DMS53 treated with DMSO at 0.1 percent for 48 hours (cell line): ENCODE measurements at regions not wholly inside any gene's neighbourhood (a gene's known extent, or its start where the extent isn't known, plus 50 kb on each side); places are given as distances from the start of the nearest gene placed in this dataset.

Experiments used
- DNase-seq: peaks from one replicate; lab custom pipeline; 2025; ENCODE audit not compliant: unreplicated experiment; lab: John Stamatoyannopoulos, UW

DNA sequence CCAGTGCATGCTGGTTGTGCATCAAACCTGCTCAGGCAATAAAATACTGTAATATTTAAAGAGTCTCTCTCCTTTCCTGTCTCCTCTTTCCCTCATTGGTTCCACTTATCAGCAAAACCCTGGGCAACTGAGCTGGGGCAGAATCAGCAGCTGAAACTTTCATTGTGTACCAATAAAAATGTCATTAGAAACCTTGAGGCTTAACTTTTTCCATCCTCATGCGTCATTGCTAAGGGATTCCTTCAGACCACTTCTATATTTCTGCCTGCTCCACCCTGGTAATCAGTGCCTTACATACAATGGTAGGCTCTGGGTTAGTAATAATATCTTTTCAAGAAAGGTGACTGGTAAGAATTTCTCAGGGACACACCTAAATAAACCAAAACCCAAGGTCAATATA, 880.3 kb downstream of the RPA4 start:
- DNase-seq: no peak

DNA sequence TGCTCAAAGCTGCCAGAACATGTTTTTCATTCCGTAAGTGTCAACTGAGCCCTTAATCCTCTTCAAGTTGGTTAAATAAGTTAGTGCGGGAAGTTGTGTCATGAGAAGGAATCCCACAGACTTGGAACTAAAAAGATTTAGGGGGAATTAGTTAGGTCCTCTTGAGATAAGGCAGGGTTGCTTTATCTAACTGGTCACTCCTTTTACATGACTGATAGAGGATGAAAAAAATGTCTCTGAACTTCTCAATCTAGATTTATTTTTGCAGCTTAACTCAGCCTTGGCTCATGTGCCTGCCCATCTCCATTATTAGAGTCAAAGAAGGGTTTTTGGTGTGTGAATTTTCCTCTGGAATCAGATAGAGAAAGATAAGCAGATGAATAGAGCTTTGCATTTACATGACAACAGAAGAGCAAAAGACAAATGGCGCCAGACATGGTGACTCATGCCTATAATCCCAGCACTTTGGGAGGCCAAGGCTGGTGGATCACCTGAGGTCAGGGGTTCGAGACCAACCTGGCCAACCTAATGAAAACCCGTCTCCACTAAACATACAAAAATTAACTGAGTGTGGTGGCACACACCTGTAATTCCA, 882.9 kb downstream of the RPA4 start:
- no peak for DNase-seq

DNA sequence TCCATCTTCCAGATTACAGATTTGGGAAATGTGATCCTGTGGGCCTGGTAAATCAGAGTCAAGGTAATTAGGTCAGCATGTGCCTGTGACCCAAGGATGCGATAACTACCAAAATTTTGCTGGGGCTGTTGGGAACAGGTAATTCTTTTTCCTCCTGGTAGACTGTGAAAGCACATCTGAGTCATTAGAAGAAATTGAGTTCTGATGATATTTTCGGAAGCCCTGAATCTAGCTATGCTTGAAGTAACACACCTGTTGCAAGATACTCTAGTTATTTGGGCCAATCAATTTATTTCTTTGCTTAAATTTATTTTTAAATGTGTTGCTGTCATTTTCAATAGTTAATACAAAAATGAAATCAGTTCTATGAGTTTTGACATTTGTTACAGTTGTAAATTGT, 903.6 kb downstream of the RPA4 start:
- DNase-seq: no peak

DNA sequence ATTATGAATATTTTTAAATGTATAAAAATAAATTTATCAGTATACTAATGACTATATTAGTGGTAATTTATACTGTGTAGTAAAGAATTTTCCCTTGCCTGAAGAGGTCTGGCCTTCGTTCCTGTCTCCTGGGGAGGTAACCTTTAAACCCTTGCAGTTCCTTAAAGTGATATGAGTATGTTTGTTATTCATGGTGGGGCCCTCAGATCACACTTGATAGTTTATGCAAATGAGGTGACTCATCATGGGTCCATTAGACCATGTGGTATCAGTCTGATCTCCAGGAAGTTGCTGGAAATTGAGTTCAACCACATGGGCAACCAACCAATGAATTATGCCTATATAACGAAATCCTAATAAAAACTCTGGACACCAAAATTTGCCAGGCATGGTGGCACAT, 904.1 kb downstream of the RPA4 start:
- DNase-seq: no peak

DNA sequence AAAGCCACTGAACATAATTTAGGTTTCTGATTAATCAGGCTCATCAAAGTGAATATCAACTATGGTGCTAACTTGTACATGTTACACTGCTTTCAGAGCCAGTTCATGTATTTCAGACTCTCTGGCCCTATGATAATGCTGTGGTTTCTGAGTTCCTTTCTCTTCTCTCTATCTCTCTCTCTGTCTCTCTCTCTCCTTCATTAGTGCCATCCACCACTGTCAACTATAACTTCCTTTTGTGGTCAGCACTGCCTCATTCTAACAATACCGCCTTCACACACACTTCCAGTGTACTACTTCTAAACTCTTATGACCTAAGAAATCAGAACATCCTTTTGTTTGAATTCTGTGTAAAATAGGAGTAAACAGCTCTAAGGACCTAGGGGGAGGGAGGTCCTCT, 907.1 kb downstream of the RPA4 start:
- DNase-seq: no peak

DNA sequence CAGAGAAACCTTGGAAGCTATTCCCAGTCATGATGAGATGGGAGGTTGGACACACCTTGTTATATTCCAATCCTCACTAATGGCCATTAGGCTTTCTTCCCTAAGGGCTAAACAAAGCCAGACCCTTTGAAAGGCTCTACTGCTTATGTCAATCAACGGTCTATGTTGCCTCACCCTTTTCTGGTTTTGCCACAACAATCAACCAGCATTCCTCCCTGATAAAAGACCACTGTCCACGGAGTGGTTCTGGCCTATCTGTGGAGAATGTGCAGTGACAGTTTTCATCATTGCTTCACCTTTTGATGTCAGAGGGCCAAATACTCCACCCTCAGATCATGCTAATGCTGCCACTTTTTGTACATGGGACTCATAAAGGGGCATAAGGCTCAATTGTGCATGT, 913.4 kb downstream of the RPA4 start:
- no peak for DNase-seq

DNA sequence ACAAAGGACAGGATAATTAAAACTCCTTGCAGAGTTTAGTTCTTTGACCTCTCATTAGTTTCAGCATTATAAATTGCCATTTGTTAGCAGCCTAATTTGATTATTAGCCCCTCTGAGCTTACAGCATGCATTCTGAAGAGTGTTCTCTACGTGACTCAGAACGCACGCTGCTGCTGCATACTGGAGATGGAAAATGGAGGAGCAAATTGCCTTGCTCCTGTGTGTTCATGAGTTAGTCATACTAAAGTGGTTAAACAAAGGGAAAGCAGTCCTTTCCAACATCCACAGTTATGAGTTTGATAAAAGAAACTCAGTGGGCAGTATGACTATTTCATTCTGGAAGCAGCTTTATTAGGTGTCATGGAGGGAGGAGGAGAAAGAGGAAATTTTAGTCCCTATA, 922.5 kb downstream of the RPA4 start:
- no peak for DNase-seq

DNA sequence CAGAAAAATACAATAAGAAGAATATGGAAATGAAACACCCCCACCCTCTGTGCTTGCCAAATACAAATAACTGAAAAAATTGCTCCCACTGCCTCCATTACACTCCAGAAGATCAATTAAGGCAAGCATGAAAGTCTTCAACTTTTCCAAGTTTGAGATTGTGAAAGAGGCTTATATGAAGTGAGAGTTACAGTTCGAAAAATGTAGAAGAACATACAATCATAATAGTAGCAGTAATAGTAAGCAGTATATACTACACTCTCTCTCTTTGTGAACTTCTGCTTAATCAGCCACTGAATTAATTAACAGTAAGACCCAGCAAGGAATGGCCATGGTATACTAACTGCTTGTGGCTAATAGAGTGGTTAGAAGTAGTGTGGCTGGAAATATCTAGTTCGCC, 923.2 kb downstream of the RPA4 start:
- no peak for DNase-seq

DNA sequence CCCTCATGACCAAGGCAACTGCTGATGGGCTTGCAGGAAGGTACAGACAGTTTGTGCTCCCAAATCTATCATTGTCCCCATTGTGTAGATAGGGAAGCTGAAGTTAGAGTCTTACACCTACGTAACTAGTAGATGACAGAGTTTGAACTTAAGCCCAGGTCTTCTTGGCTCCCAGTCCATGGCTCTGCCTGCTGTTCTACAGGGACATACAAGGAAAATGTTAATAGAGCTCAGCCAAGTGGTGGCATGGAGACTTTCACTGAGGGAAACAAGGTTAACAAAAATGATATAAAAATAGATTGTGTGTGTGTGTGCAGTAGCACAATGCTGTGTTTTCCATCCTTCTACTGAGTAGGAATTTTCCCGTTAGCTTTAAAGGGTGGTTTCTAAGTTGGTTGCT, 936.5 kb downstream of the RPA4 start:
- no peak for DNase-seq

DNA sequence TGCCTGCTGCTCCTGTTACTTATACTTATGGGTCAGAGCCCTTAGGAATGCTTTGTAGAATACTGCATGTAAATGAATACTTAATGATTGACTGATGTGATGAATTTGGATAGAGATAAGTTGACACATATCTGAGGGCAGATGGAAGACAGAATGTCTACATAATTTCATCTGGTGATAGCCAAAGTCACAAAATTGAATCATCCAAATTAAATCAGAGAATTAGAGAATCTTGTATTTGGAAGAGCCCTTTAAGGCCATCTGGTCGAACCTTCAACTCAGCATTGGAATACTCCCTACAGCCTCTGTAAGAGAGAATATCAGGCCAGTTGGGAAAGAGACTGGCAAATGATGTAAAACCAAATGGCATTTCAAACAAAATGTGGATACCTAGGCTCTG, 944.8 kb downstream of the RPA4 start:
- no peak for DNase-seq

DNA sequence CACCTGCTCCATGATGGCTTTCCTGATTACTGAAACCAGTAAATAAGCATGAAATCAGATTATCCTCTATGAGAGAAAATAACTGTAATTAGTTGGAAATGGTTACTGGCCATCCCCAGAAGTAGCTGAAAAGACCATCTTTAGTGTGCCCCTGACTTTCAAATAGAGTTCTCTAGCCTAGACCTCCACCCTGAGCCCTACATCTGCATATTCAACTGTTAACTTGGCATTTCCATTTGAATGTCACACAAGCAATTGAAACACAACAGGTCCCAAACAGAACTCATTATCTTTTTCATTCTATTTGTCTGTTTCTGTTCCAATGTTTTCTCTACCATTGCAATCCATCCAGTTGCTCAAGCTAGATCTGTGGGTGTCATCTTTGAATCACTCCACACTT, 952.3 kb downstream of the RPA4 start:
- no peak for DNase-seq

DNA sequence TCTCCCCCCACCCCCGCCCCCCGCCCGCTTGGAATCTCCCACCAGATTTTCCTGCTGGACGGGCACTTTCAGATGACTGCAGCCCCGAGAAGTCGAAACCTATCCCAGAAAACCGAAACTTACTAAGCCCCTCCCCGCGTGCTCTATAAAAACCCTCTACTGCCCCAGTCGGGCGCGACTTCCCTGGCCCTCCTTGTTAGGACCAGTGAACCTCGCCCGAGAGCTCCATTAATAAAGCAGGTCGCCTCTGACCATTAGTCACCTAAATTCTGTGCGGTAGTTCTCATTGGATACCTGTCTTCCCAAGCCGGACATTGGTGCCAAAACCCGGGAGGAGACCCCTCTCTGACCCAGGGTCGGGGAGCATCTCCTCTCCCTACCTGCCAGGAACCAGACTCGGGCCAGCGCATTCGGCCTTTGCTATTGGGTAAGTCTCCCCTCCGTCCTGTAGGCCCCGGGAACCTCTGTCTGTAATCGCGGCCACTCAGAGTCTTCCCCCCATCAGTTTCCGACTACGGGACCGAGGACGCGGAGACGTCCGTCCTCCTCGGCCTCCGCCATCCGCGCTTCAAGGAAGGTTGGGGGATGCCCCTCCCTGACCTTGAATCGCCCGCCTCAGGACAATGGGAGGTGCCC, 958.0 kb downstream of the RPA4 start:
- no peak for DNase-seq

DNA sequence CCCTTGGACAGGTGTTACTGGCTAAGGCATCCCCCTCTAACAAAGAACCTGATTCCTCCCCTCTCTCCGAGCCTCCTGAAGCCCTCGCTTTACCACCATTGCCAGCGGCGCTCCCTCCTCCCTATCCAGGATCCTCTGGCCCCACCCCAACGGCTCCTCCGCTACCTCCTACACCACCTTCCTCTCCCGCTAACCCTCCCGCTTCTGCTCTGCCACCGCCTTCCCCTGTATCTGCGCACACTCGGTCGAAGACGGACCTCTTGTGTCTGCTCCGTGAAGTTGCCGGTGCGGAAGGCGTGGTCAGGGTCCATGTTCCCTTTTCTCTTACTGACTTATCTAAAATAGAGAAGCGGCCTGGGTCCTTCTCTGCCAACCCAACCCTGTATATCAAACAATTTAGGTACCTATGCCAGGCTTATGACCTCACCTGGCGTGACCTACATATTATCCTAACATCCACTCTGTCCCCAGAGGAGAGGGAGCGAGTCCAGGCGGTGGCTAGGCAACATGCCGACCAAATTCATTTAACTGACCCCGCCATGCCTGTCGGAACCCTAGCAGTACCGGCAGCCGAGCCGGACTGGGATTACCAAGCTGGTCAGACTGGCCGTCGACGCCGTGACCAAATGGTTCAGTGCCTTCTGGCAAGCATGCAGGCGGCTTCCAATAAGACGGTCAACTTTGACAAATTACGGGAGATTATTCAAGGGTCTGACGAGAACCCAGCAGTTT, 958.9 kb downstream of the RPA4 start:
- no peak for DNase-seq

DNA sequence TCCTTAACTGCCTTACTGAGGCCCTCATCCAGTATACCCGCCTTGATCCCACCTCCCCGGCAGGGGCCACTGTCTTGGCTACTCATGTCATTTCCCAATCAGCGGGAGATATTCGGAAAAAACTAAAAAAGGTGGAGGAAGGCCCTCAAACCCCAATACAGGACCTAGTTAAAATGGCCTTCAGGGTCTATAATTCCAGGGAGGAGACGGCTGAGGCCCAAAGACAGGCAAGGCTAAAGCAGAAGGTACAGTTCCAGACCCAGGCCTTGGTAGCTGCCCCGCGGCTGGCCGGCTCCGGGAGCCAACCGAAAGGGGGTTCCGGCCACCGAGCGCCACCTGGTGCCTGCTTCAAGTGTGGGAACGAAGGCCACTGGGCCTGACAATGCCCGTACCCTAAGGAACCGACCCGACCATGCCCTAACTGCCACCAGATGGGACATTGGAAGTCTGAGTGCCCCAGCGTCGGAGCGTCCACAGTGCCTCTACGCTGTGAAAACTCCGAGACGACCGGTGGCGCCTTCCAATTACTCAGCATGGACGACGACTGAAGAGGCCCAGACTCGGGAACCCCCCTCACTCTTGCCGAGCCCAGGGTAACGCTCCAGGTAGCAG, 959.6 kb downstream of the RPA4 start:
- no peak for DNase-seq

DNA sequence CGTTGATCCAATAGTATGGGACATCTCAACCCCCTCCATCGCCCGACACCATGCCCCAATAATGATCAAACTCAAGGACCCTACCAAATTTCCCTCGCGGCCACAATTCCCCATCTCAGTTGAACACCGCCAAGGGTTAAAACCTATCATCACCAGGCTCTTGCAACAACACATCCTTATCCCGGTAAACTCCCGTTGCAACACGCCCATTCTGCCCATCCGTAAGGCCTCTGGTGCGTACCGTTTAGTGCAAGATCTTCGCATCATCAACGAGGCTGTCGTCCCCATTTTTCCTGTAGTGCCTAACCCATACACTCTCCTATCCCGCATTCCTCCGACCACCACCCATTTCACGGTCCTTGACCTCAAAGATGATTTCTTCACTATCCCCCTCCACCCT, 960.5 kb downstream of the RPA4 start:
- DNase-seq: no peak

DNA sequence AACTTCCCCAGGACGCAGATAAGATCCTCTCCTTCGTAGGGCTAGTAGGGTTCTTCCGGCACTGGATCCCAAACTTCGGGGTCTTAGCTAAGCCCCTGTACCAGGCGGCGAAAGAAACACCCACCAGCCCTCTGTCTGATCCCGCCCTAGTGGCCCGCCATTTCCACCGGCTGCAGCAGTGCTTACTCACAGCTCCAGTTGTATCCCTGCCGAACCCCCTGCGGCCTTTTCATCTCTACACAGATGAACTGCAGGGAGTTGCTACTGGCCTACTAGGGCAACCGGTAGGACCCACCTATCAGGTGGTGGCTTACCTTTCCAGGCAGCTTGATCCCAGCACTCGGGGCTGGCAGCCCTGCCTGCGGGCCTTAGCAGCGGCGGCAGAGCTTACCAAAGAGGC, 961.2 kb downstream of the RPA4 start:
- DNase-seq: no peak

DNA sequence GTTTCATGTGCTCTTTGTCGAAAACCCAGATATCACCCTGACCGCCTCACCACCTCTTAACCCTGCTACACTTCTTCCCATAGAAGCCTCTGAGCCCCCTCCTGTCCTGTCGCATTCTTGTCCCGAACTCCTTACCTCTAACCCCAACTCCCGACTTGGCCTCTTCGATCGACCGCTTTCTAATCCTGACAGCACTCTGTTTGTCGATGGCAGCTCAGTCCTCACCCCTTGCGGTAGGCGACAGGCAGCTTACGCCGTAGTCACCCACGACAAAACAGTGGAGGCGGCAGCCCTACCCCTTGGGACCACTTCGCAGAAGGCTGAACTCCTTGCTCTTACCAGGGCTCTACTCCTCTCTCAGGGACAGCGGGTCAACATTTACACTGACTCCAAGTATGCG, 961.7 kb downstream of the RPA4 start:
- DNase-seq: no peak

DNA sequence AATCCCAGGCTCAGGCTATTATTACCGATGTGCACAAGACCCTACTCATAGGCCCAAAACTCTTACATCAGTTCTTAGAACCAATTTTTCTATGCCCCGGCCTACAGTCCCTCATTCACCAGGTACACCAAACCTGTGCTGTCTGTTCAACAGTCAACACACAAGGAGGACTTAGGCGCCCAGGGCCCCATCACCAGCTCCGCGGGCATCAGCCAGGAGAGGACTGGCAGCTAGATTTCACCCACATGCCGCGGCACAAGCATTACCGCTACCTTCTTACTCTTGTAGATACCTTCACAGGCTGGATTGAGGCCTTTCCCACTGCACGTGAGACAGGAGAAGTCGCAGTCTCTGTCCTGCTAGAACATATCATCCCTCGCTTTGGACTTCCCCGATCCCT, 962.5 kb downstream of the RPA4 start:
- DNase-seq: no peak

DNA sequence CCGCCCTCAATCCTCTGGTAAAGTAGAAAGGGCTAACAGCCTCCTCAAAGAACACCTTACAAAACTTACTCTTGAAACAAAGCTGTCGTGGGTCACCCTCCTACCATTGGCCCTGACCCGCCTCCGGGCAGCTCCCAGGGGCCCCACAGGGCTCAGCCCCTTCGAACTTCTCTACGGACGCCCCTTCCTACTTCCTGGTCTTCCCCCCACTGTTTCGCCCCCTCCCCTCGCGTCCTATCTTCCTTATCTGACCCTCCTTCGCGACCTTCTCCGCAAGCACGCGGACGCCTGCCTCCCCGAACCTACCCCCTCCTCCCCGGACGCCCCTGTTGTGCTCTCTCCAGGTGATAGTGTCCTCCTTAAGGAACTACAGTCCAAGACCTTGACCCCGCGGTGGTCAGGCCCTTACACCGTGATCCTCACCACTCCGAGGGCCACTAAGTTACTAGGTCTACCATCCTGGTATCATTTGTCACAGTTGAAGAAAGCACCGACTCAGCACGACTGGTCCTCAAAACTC, 963.1 kb downstream of the RPA4 start:
- DNase-seq: no peak

DNA sequence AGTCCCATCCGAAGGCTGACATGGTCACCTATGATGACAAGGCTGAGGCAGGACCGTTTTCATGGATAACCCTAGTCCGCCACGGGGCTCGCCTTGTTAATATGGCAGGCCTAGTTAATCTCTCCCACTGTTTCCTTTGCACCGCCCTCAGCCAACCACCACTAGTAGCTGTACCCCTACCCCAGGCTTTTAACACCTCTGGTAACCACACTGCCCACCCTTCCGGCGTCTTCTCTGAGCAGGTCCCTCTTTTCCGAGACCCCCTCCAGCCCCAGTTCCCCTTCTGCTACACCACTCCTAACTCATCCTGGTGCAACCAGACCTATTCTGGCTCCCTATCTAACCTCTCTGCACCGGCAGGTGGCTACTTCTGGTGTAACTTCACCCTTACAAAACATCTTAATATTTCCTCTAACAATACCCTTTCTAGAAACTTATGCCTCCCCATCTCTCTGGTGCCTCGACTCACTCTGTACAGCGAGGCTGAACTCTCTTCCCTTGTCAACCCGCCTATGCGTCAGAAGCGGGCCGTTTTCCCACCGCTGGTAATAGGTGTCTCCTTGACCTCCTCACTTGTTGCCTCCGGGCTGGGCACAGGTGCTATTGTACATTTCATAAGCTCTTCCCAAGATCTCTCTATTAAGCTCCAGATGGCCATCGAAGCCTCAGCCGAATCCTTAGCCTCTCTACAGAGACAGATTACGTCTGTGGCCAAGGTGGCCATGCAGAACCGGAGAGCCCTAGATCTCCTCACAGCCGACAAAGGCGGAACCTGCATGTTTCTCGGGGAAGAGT, 964.4 kb downstream of the RPA4 start:
- DNase-seq: no peak

DNA sequence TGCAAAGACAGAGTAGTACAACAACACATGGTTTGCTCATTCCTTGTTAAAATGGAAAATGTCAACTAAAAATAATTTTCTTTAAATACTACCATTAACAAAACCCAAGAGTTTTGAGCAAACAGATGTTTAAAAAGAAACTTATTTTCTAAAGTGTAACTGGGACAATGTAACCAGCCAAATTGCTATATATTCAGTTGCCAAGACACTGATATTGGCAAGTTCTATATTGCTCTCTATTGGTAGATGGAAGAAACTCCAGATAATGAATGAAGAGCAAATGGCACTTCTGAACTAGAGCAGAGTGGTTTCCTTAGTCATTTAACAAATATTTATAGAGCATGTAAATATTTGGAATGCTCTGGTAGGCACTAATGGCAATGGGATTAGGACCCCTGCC, 966.2 kb downstream of the RPA4 start:
- no peak for DNase-seq
